AG04450 (cell line): ENCODE measurements at regions not wholly inside any gene's neighbourhood (a gene's known extent, or its start where the extent isn't known, plus 50 kb on each side); places are given as distances from the start of the nearest gene placed in this dataset.

Source experiments
- CTCF ChIA-PET: fragments of 300-600, 350-600 bp; formaldehyde crosslinking; extraction: SDS; loops from one replicate; lab custom pipeline; 2022; ENCODE audit warnings: antibody characterized with exemption, inconsistent platforms; lab: Charles Lee
- POLR2A ChIA-PET: fragments of 350-600 bp; formaldehyde crosslinking; extraction: SDS; loops from one replicate; lab custom pipeline; 2021; ENCODE audit warnings: antibody characterized with exemption, inconsistent platforms; lab: Yijun Ruan, JAX
- DNase-seq: peaks from one replicate; pipeline ENCODE4 v3.0.0-alpha.2; 2011; ENCODE audit warnings: low read depth, low spot score
- H3K27ac ChIP-seq: one replicate; pipeline ENCODE4 v1.5.1; 2012; ENCODE audit warnings: low read depth, low read length, control low read depth
- H3K27me3 ChIP-seq: one replicate; pipeline ENCODE4 v1.6.0; 2012; ENCODE audit warnings: low read length; ENCODE audit not compliant: control insufficient read depth, insufficient read depth
- H3K4me3 ChIP-seq: 2 replicates; pipeline ENCODE4 v1.5.1; 2011; ENCODE audit warnings: mild to moderate bottlenecking, low read depth, low read length, control low read depth
- H3K9me3 ChIP-seq: 2 replicates; pipeline ENCODE4 v1.5.1; 2012; ENCODE audit warnings: low read length; ENCODE audit not compliant: control insufficient read depth, insufficient read depth
- CTCF ChIP-seq: IDR thresholded peaks from 2 replicates; pipeline ENCODE4 v1.5.1; 2011; ENCODE audit warnings: low read depth, low read length, control low read depth, inconsistent platforms

- H3K27ac ChIP-seq, result no peak overlapping the region
- H3K27me3 ChIP-seq, result no peaks in the 10 kb centered on the region
- no peak for TF ChIP-seq CTCF
- DNase-seq, result no peak
- H3K4me3 ChIP-seq, result no peak overlapping the region
- peaks cover 25% of the 10 kb centered on the region for H3K9me3 ChIP-seq
- ChIA-PET POLR2A (no interaction called here), CTCF (no interaction called here)
These were observed 372.1 kb downstream of the UQCRFS1 start for GRCh38 chr19:28840891-28841290.

GRCh38 chr19:28839455-28839854 is 373.5 kb downstream of the UQCRFS1 start:
- Histone ChIP-seq H3K9me3 (peaks cover 28% of the 10 kb centered on the region), H3K4me3 (no peak overlapping the region), H3K27me3 (no peaks in the 10 kb centered on the region), H3K27ac (peak overlapping the region; percentile 2)
- TF ChIP-seq CTCF, result no peak
- no peak for DNase-seq
- ChIA-PET POLR2A (no interaction called here), CTCF (no interaction called here)

- H3K27ac ChIP-seq, result no peak overlapping the region
- H3K9me3 ChIP-seq, result peaks cover 28% of the 10 kb centered on the region
- DNase-seq, result no peak
- CTCF ChIA-PET, result no interaction called here
- no peaks in the 10 kb centered on the region for H3K27me3 ChIP-seq
- POLR2A ChIA-PET, result no interaction called here
- no peak overlapping the region for H3K4me3 ChIP-seq
- no peak for TF ChIP-seq CTCF
These were observed 374.0 kb downstream of the UQCRFS1 start for GRCh38 chr19:28838909-28839308.

GRCh38 chr19:28836421-28836820 is 376.5 kb downstream of the UQCRFS1 start:
- CTCF ChIA-PET, result no interaction called here
- H3K4me3 ChIP-seq, result no peak overlapping the region
- H3K9me3 ChIP-seq, result peaks cover 36% of the 10 kb centered on the region
- no peak overlapping the region for H3K27ac ChIP-seq
- DNase-seq, result no peak
- no peaks in the 10 kb centered on the region for H3K27me3 ChIP-seq
- POLR2A ChIA-PET, result no interaction called here
- no peak for TF ChIP-seq CTCF

GRCh38 chr19:28834996-28835395 is 378.0 kb downstream of the UQCRFS1 start:
- ChIA-PET POLR2A (no interaction called here), CTCF (no interaction called here)
- H3K4me3 ChIP-seq, result no peak overlapping the region
- H3K27me3 ChIP-seq, result no peaks in the 10 kb centered on the region
- H3K9me3 ChIP-seq, result peaks cover 34% of the 10 kb centered on the region
- no peak overlapping the region for H3K27ac ChIP-seq
- no peak for TF ChIP-seq CTCF
- no peak for DNase-seq
